GM19372 (cell line): ENCODE measurements at regions not wholly inside any gene's neighbourhood (a gene's known extent, or its start where the extent isn't known, plus 50 kb on each side); places are given as distances from the start of the nearest gene placed in this dataset.

Source experiments
- ATAC-seq: cut with Tn5 transposase; IDR thresholded peaks from one replicate; pipeline ENCODE4 v1.9.1; 2021; ENCODE audit warnings: mild to moderate bottlenecking, low read depth, moderate library complexity; ENCODE audit not compliant: unreplicated experiment

DNA sequence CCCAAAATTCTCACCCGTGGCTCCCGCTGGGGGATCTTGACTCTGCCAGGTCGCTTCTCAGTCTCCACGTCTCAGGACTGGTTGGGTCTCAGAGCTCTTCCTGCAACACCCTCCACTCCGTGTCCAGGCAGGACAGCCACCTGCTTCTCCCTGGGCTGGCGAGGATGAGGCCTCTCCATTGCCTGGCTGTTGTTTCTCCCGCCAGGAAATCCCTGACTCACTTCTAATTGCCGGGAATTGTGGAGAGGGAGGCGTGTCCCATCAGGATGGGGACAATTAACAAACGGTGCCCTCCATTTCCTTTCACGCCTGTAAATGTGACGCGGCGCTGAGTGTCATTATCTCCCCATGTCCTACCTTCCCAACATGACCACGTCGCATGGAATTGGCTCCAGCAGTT, 204.5 kb downstream of the RBFOX3 start:
- no peak for ATAC-seq

DNA sequence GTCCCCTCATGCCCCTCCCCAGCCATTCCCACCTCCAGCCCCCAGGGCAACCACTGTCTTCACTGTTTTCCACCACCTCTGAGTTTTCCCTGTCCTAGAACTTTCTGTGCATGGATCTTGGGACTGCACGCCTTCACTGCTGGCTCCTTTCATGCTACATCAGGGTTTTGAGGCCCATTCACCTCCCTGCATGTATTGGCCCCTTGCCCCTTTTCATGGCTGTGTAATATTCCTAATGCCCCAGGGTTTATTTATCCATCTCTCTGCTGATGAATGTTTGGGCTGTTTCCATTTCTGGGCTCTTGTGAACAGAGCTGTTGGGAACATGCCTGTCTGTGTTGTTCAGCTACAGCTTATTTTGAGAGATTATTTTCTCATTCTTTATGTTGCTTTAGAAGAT, 205.0 kb downstream of the RBFOX3 start:
- ATAC-seq = no peak

DNA sequence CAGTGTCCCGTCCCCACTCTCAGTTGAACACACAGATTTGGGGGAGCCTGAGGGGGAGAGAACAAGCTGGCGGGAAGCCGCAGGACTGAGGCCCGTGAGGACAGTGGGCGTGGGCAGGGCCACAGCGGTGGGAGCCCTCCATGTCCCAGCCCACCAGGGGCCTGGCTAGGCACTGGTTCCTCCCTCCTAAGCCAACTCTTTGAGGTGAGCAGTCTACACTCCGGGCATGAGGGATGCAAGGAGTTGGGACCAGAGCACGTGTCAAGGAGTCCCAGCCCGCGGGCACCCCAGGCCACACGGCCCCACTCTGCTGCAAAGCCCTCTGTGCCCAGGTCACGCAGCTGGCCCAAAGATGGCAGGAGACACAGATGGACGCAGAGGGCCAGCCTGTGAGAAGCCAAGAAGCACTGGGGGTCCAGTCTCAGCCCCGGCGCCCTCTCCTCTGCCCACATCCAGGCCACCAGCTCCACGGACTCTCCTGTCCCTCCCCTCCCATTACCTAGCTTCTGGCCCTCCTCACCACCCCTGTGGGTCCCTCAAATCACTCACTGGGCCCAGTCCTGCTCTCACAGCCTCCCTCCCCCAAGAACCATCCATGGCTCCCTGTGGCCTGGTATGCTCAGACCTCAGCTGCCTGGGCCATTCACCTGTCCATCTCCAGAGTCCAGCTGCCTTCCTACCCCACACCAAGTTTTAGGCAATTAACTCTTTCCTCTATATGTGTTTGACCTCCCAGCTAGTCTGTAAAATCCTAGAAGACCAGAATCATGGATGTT, 206.5 kb downstream of the RBFOX3 start:
- ATAC-seq = no peak

DNA sequence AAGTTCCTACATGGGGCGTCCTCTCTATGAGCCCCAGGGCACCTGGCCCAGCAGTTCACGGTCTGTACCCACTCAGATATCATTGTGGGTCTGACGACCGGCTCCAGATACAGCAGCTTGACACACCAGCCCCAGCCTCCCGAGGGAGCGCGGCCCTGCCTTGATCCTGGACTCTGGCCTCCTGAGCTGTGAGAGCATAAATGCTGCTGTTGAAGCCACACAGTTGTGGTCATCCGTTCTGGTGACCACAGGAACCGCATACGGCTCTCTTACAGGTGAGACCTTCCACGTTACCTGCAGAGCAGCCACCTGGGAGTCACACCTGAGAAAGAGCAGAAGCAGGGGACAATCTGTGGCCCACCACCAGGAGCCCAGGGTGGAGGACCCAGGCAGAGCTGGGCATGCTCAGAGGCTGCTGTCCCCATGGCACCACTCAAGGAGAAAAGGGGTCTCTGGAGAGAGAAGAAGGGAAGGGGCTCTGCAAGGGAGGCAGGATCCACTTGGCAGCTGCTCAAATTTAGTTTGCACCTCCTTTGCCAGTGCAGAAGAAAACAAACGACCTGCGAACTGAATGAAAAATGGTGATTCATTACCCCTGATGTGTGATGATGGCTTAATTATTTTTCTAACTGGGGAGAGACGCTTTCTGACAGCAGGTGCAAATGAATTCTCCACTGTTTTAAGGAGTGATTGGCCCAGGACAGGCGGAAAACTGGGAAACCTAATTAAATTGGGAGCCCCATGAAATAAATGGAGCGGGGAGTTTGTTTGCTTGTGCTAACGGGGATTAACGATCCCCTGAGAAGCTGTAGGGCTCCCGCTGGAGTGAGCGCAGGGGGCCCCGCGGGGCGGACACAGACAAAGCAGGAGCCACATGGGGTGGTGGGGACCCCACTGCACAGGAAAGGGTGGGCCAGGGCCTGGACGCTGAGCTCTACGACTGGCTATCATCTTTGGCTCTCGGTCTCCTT, 208.9 kb downstream of the RBFOX3 start:
- ATAC-seq = no peak

DNA sequence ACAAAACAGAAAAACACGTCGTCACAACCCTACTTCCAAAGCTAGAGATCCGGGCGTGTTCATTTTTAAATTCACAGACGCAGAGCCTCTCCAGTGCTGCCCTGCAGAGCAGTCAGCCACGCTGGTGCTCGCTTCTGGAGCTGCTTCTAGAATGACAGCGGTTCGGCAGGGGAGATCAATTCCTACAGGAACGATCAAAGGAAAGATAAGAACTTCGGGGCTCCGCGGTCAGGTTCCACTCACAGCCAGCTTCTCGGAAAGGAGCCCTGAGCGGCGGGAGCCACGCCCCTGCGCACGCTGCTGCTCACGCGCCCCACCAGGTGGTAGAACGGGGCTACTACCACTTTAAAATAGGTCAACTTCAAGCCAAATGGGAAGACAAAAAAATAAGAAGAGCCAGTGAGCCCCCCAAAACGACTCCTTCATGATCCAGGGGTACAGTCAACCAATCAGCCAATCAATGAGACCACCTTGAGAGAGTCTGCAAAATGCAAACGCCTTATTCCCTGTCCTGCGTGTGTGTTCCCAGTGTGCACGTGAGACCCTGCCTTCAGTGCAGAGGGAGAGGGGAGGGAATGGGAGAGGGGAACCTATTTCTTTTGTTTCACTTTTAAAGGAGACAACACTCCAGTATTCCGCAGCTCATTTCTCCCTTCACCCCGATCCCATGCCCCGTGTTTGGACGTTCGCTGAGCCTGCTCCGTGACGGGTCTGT, 209.7 kb downstream of the RBFOX3 start:
- no peak for ATAC-seq

DNA sequence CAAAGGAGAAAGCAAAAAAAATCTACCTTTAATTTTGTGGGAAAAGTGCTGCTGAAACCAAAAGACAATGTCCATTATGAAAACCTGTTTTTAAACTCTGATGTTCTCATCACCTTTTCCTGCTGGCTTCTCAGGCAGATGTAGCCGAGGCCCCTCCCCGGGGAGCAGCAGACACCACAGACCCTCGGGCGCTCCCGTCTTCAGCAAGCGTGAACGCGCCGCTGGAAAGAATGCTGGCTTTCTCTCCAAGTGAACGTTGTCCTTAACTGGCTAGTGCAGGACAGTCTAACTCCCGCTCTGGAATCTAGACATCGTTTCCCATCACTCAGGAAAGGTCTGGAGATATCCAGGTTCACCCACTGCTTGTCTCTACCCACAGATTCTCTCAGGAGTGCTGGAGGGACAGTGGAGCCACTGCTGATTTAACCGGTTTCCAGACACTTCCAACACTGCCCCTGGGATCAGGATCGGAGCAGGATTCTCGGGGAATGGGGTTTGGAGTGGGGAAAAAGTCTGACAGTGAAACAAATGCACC, 211.2 kb downstream of the RBFOX3 start:
- no peak for ATAC-seq

DNA sequence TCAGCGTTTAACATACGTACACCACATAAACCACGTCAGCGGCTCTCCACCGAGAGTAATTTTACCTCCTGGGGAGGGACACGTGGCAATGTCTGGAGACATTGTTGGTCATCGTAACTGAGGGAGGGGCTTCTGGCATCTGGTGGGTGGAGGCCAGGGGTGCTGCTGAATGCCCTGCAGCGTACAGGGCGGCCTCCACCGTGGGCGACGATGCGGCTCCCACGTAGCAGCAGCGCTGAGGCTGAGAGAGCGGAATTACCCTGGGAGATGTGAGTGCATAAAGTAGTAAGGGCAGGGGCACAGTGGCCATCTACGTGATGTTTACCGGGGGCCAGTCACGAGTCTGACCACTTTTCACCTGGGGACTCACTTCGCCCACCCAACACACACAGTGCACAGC, 212.4 kb downstream of the RBFOX3 start:
- ATAC-seq = no peak

DNA sequence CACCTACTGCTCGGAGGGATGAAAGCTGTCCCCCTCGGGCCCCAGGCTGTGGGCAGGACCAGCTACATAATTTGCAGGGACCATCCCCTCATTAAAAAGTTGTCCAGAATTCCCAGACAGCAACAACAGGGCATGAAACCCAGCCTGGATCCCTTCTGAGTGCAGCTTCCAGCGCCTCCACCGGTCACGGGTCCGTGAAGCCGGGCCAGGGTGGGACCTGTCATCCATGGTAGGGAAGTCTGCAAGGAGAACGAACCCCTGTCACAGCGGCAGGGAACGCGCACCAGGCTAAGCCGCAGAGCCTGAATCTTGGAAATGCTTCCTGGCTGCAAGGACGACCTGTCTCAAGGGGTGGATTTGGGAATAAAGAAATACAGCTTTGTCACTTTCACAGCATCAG, 214.2 kb downstream of the RBFOX3 start:
- ATAC-seq = no peak

DNA sequence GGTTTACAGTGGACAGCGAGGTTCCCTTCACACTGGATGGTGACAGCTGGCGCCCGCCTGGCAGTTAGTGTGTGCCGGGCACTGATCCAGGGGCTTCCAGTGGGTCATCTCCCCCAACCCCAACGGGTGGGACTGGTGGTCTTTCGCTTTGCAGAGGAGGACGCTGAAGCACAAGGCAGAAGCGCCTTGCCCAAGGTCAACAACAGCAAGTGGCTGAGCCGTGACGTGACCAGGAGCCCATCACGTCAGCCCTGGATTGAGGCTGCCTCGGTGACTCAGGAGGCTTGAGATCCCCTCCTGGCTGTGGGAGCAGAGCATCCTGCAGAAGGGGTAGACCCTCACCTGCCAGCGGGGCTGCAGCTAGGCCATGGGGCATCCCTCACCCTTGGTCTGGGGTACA, 215.3 kb downstream of the RBFOX3 start:
- no peak for ATAC-seq

DNA sequence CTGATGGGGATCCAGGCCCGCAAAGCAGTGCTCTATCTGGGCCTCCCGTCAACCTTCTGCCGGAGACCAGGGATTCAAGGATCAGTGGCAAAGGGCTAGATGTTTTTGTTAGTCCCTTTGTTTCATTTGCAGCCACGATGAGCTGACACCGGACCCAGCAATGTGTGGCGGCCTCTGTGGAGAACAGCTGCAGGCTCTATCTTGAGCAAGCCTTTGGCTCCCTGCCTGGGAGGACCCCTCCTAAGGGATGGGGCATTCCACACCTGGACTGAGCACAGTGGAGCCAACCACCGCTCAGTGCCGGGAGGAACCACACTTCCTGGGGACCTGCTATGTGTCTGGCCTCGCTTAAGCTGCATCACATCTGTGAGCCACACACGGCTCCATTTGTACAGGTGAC, 215.8 kb downstream of the RBFOX3 start:
- ATAC-seq = no peak

DNA sequence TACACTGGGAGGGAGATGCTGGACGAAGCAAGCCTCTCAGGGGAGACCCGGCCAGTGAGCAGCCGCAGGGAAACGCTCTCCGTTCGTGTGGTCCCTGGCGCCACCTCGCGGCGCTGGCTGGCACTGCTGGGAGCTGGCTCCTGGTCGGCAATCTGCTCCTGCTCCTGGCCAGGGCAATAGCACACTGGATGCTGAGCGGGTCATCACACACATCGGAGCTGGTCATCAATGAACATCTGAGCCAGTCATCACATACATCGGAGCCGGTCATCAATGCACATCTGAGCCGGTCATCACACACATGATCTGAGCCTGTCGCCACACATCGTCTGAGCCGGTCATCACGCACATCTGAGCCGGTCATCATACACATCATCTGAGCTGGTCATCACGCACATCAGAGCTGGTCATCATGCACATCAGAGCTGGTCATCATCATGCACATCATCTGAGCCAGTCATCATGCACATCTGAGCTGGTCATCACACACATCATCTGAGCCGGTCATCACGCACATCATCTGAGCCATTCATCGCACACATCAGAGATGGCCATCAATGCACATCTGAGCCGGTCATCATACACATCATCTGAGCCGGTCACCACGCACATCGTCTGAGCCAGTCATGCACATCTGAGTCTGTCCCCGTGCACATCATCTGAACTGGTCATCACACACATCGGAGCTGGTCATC, 217.3 kb downstream of the RBFOX3 start:
- no peak for ATAC-seq

DNA sequence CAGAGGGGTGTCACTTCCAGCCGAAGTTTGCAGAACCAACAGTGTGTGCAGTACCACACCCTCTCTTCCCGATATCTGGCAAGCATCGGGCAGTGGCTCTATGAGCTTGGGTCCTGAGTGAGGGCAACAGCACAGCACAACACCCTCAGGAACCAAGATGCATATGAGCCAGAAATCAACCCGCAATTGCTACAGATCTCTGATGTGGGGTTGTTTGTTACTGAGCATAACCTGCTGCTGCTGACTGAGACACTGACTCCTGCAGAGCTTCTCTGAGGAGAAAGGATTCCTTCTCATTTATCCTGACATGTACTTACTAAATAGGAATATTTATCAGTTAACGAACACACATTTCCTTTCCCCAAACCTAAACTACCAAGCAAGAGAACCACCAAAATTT, 218.3 kb downstream of the RBFOX3 start:
- ATAC-seq = no peak

DNA sequence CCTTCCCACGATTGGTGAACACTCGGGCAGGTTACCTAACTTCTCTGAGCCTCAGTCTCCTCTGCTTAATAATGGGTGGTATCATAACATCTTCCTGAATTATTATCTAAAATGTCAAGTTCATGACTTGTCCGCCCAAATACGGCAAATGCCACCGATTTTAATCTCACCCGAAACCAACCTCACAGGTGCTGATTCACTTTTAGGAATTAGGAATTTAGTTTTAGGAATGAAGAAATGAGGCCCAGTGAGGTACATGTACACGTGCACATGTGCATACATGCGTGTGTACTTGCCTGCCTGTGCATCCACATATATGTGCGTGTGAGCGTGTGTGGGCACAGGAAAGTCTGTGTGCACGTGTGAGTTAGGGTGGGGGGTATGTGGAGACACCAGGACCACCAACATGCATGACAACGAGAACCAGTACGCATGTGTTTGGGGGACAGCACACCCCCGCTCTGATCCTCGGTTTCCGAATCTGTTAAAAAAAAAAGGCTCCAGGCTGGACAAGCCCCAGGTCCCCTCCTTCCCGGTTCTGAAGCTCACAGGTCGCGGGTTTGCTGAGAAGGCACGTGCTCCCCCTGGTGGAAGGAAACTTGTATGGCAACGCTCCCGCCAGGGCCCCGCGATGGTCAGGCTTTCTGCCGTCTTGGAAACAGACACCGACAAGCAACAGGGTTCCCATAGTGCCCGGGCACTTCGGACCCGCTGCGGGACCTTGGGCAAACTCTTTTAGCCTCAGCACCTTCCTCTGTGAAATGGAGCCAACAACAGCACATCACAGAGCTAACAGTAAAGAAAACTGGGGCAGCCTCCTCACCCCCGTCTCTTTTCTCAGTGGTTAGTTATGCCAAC, 219.2 kb downstream of the RBFOX3 start:
- no peak for ATAC-seq

DNA sequence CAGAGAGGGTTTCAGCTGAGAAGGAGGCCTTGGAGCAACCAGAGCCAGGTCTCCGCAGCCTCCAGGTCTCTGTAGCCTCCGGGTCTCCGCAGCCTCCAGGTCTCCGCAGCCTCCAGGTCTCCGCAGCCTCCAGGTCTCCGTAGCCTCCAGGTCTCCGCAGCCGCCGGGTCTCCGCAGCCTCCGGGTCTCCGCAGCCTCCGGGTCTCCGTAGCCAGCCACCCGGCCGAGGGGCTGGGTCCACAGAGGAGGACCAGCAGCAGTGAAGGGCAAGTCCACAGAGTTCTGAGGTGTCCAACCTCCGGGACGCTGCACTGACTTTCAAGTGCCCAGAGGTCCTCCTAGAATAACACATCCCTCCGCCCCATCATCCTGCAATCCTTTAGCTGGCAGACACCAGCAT, 221.0 kb downstream of the RBFOX3 start:
- no peak for ATAC-seq

DNA sequence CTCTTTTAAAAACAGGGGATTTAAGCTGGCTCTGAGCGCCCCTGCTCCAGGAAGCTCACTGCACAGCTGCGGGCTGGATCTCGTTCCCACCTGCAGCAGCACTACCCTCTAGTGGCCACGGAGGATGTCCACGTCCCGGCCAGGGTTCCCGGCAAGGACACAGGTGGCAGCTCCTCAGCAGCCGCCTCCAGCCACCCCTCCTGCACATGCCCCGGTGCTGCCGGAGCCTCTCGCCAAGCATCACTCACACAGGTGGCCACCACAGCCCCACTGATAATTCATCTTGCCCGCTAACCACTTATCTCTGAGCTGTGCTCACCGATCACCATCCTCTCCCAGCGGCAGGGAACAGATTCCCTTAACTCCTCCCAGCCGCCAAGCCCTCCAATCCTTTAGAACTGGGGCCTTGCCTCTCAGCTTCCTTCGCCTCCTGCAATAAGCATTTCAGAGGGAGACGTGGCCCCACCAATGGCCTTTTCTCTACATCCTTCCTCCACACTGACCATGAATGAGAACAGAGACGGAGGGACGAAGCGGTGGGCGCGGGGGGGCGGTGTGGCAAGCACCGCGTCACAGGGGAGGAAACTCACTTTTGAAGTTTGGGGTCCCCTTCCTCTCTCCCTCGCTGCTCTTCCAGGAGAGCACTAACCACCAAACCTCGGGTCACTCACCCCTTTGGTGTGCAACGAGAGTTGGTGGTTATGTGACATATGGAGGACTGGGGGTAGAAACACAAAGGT, 222.1 kb downstream of the RBFOX3 start:
- ATAC-seq = no peak

DNA sequence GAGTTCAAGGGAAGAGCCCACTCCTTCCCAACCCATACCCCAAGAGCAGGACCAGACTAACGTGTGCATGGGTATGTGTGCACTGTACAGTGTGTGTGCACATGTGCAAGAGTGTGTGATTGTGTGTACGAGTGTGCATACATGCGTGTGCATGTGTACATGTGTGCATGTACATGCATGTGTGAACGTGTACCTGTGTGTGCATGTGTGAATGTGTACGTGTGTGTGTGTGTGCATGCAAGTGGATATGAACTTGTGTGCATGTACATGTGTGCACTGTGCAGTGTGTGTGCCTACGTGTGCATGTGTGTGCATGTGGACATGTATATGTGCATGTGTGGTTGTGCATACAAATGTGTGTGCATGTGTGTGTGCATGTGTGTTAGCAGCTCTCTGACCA, 223.1 kb downstream of the RBFOX3 start:
- no peak for ATAC-seq

DNA sequence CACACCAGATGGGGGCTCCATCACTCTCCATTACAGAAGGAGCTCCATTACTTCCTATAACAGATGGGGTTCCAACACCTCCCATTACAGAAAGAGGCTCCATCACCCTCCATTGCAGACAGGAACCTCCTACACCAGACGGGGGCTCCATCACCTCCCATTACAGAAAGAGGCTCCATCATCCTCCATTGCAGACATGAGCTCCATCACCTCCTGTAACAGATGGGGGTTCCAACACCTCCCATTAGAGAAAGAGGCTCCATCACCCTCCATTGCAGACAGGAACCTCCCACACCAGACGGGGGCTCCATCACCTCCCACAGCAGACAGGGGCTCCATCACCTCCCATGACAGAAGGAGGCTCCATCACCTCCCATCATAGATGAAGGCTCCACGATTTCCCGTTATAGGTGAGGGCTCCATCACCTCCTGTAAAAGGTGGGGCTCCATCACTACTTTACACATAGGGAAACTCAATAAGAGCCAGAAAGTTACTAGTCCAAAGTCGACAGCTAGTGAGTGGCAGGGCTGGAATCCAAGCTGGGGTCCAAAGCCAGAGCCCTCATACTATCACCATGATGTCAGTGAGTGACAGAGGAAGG, 224.8 kb downstream of the RBFOX3 start:
- ATAC-seq = no peak

DNA sequence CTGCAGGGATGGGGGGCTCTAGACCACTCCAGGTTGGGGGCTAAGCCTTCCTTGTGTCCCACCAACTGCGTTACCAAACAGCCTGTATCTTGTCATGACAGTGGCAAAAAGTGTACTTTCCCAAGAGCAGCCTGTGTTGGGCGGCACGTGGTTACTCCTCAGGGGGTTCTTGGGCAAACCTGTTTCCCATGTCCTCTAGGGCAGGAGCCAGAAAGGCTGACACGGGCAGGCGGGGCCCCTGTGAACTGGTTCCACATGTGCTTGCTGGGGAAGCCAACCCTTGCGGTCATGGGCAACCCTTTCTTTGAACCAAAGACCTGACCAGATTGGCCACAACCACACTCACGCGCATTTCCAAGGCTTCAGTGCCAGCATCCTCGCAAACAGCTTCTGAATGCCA, 228.5 kb downstream of the RBFOX3 start:
- no peak for ATAC-seq
